H1 (cell line): ENCODE measurements at regions not wholly inside any gene's neighbourhood (a gene's known extent, or its start where the extent isn't known, plus 50 kb on each side); places are given as distances from the start of the nearest gene placed in this dataset.

Source experiments
- CTCF ChIP-seq, 3 experiments: IDR thresholded peaks; 1 replicate in 2 of 3; 2 replicates in 1 of 3; pipeline versions ENCODE4 v1.5.1 to v1.6.1; 2011; ENCODE audit warnings: low read length in 3 of 3, mild to moderate bottlenecking in 3 of 3, inconsistent platforms in 2 of 3, low read depth in 1 of 3, moderate library complexity in 1 of 3; ENCODE audit not compliant: insufficient read depth in 1 of 3; ENCODE audit errors: control extremely low read depth in 1 of 3
- EZH2 ChIP-seq: fragments of 200-600 bp; sonication (generic); IDR thresholded peaks from 2 replicates; pipeline ENCODE4 v1.7.1; 2012; ENCODE audit warnings: low read depth, mild to moderate bottlenecking, moderate library complexity, low read length, inconsistent platforms; ENCODE audit not compliant: severe bottlenecking
- POLR2A ChIP-seq, 2 experiments: IDR thresholded peaks; 1 replicate in 1 of 2; 2 replicates in 1 of 2; pipeline ENCODE4 v1.6.1; 2011; ENCODE audit warnings: low read depth in 2 of 2, low read length in 2 of 2, mild to moderate bottlenecking in 2 of 2; ENCODE audit errors: control extremely low read depth in 1 of 2

GRCh38 chr1:193846411-193846810 is 660.0 kb upstream of the B3GALT2 start:
- TF ChIP-seq EZH2 = no peak
- no peak for TF ChIP-seq POLR2A (IDR thresholded peaks at IDR 0.05; ENCODE audit: control extremely low read depth in 1 of 2, low read depth in 2 of 2, low read length in 2 of 2)
- no peak for TF ChIP-seq CTCF (IDR thresholded peaks at IDR 0.05; ENCODE audit: control extremely low read depth in 1 of 3, insufficient read depth in 1 of 3, low read depth in 1 of 3, low read length in 3 of 3)
